NCI-H2196 (cell line): ENCODE measurements at regions not wholly inside any gene's neighbourhood (a gene's known extent, or its start where the extent isn't known, plus 50 kb on each side); places are given as distances from the start of the nearest gene placed in this dataset.
"Not testable (repeated sequence)": the region's sequence is repeated elsewhere in the genome, so short reads cannot be mapped to it uniquely, and the experiment has no call there.

ENCODE experiments used
- DNase-seq: peaks from one replicate; lab custom pipeline; 2025; ENCODE audit not compliant: unreplicated experiment; lab: John Stamatoyannopoulos, UW

GRCh38 chr12:27133022-27133590 lies 50.7 kb upstream of the C12orf71 start:
- DNase-seq: no peak

- DNase-seq: no peak
Observed at GRCh38 chr12:27140478-27140969, 58.1 kb upstream of the C12orf71 start.

DNA sequence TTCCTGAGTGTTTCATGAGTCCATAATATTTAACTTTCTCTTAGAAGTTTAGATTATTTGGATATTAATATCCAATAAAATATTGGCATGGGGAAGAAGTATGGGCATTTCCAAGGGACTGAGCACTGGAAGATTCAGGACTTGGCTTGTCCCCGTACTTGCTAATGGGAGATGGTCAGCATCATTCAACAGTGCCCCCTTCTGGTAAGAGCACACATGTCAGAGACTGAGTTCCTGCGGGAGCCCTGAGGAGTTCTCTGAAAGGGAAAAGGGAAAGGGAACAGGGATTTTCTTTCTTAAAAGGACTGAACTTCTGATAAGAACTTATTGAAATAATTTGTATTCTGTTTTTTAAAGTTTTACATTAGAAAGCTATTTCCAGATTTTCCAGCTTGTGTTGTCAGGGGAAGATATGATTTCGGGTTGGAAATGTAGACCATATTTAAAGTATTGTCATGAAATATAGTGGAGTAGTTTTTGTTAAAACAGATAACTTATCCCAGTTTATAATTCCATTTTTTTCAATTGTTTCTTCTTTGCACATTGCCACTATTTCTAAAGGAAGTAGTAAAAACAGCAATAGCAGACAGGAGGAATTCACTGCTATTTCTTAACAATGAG lies 59.8 kb upstream of the C12orf71 start:
- DNase-seq: peak; percentile 92

DNA sequence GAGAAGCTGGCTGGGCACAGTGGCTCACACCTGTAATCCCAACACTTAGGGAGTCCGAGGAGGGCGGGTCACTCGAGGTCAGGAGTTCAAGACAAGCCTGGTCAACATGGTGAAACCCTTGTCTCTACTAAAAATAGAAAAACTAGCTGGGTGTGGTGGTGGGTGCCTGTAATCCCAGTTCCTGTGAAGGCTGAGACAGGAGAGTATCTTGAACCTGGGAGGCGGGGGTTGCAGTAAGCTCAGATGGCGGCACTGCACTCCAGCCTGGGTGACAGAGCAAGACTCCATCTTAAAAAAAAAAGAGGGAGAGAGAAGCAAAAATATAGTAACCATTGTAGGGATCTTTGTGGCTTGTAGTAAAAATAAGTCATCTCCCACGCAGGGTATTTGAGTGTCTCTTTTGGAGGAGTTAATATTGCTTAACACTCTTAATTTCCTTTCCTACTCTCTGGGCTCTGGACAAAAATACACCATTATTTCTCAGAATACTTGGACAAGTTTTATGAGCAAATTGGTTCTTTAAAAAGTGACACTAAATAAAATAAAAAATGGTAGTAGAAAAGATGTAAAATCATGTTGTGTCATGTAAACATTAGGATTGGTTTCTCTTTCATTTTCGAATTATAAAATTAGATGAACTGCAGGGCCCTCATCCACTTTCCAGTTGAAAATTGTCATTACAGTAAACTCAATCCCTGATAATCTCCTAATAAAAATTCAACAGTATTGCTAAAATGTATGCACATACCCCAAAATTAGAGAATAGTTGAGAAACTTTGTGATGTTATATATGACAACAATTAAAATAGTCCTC lies 61.1 kb upstream of the C12orf71 start:
- no peak for DNase-seq

DNA sequence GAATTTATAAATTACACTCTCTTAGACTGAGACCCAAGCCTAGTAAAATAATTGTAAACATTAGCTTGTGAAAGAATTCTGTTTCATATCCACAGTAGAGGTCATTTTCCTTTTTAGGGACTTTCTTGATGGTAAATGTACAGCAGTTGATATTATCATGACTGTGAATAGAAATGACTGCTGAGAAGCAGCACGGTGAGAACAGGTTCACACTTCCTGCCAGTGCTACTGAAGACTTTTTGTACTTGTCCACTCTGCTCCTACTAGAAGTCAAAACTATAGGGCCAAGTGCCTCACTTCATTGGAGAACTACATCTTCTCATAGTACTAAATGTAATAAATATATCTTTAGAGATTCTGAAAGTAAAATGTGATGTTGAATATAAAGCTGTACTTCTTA lies 63.3 kb upstream of the C12orf71 start:
- not testable (repeated sequence) for DNase-seq

- DNase-seq: no peak
Observed at GRCh38 chr12:27148373-27148772, 66.0 kb upstream of the C12orf71 start.

- no peak for DNase-seq
Observed at GRCh38 chr12:27148791-27149190, 66.4 kb upstream of the C12orf71 start.

DNA sequence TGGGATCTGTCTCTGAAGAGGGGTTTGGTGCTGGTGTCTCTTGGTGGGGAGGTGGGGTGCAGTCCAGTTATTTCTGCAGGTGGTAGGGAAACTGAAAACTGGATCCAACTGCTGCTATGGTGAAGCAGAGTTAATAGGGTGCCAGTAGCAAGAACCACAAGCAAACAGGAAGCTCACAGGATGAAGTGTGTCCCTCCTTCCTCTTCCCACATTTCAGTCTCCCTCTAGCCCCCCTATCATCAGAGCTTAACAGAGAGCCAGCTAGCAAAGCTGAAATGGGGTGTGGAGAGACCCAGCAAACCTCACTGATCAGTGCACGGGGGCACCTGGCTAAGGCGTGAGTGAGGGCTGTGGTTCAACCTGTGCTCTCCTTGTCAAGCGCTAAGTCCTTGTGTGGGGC lies 69.1 kb upstream of the C12orf71 start:
- DNase-seq: no peak

- DNase-seq: no peak
Observed at GRCh38 chr12:27158297-27158696, 75.9 kb upstream of the C12orf71 start.

- DNase-seq: no peak
Observed at GRCh38 chr12:27161458-27162228, 79.3 kb upstream of the C12orf71 start.

GRCh38 chr12:27162229-27162537 lies 79.8 kb upstream of the C12orf71 start:
- no peak for DNase-seq

GRCh38 chr12:27163048-27163715 lies 80.8 kb upstream of the C12orf71 start:
- DNase-seq: no peak

DNA sequence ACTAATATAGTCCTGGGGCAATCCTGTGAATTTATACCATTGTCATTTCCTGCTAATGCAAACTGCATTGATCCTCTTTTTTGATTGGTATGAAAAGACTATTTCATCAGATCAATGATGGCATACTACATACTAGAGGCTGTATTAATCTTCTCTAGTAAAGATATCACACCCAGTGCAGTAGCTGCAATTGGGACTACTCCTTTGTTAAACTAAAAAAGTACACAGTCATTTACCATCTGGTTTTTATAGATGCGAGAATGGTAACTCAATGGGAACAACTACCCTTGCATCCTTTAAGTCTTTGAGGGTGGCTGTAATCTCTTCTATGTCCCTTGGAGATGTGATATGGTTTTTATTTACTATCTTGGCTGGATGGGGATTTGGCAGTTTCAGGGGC lies 80.2 kb upstream of the STK38L start:
- no peak for DNase-seq

DNA sequence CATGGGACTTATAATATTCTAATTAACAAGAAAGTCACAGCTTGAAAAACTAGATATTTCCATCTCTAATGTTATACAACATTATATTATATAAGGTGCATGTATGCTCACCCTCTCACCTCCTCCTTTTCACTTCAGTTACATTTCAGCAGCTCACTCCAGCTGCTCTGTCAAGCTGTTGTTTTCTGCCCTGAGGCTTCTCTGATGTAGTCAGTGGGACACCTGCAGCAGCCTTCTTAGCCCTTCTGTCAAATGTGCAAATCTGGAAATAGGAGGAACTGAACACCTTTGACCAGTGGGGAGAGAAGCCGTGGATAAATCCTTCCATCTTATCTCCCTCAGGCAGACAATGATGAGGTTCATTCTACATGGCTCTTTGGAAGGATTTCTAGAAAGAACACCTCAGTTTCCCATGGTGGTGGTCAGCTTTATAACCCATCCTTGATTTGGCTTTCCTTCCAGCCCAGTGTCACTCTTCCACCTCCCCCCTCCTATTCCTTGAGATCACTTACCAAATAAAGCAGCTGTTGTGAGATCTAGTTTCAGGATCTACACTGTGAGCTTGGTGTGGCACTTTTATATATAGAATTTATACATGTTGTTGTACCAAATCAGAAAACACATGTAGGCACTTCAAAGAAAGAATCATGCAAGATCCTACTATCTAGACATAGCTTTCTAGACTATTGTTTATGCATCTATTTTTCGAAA lies 79.6 kb upstream of the STK38L start:
- no peak for DNase-seq

- not testable (repeated sequence) for DNase-seq
Observed at GRCh38 chr12:27165958-27166357, 78.1 kb upstream of the STK38L start.

DNA sequence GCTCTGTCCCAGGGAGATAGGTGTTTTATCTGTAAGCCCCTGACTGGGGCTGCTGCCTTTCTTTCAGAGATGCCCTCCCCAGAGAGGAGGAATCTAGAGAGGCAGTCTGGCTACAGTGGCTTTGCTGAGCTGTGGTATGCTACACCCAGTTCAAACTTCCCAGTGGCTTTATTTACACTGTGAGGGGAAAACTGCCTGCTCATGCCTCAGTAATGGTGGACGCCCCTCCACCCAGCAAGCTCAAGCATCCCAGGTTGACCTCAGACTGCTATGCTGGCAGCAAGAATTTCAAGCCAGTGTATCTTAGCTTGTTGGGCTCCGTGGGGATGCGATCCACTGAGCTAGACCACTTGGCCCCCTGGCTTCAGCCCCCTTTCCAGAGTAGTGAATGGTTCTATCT lies 72.6 kb upstream of the STK38L start:
- DNase-seq: not testable (repeated sequence)

DNA sequence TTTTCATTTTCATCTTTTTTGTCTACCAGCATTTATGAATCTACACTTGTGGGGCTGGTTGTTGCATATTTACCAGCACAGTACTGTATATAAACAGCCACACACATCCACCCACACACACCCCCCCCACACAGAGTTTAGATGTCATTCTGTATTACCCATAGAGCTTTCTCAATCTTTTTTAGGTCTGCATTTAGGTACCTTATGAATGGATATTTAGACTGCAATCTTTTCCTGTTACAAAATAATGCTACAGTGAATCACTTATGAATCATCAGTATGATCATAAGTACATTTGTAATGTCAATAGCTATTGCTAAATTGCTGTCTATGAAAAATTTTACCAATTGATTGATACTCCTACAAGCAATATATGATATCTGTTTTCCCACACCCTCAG lies 67.3 kb upstream of the STK38L start:
- no peak for DNase-seq

GRCh38 chr12:27177706-27178105 lies 66.4 kb upstream of the STK38L start:
- no peak for DNase-seq

- DNase-seq: no peak
Observed at GRCh38 chr12:27178255-27178654, 65.8 kb upstream of the STK38L start.

- DNase-seq: no peak
Observed at GRCh38 chr12:27178723-27179399, 65.2 kb upstream of the STK38L start.
